PC-9 (cell line): ENCODE measurements at regions not wholly inside any gene's neighbourhood (a gene's known extent, or its start where the extent isn't known, plus 50 kb on each side); places are given as distances from the start of the nearest gene placed in this dataset.

Experiments used
- BruUV-seq: library from RNA; stranded (reverse); fragments of 400-500 nt; replicated peaks from 2 replicates; lab custom pipeline; 2021; lab: Mats Ljungman, UMichigan
- CTCF ChIA-PET: fragments of 300-600 bp; sonication (Branson Sonifier 250); formaldehyde crosslinking; loops from one replicate; lab custom pipeline; 2022; ENCODE audit warnings: antibody characterized with exemption; lab: Charles Lee
- POLR2A ChIA-PET: fragments of 300-600 bp; sonication (Branson Sonifier 250); formaldehyde crosslinking; loops from one replicate; lab custom pipeline; 2022; ENCODE audit warnings: antibody characterized with exemption; ENCODE audit not compliant: unreplicated experiment; lab: Charles Lee
- DNase-seq, 2 experiments: peaks; one replicate each; pipeline versions ENCODE4 v3.0.0 to v3.0.0-alpha.2; 2015 to 2022; ENCODE audit warnings: mixed read lengths in 1 of 2
- H2AFZ ChIP-seq: fragments of 200-600 bp; sonication (generic); 2 replicates; pipeline ENCODE4 v1.8.1; 2017; ENCODE audit warnings: antibody characterized with exemption
- H3F3A ChIP-seq: fragments of 200-600 bp; sonication (generic); 2 replicates; pipeline ENCODE4 v1.8.1; 2017; ENCODE audit warnings: antibody characterized with exemption, mild to moderate bottlenecking, low read depth; ENCODE audit not compliant: insufficient read depth
- H3K27ac ChIP-seq: fragments of 200-600 bp; sonication (generic); 2 replicates; pipeline ENCODE4 v1.6.1; 2016; ENCODE audit warnings: mixed run types
- H3K27me3 ChIP-seq: fragments of 200-600 bp; sonication (generic); 2 replicates; pipeline ENCODE4 v1.6.1; 2016; ENCODE audit warnings: low read depth, mixed run types; ENCODE audit not compliant: insufficient read depth
- H3K36me3 ChIP-seq: fragments of 200-600 bp; sonication (generic); 2 replicates; pipeline ENCODE4 v1.6.1; 2016; ENCODE audit warnings: low read depth, mixed run types
- H3K4me1 ChIP-seq: fragments of 200-600 bp; sonication (generic); replicated peaks from 2 replicates; pipeline ENCODE4 v1.6.1; 2016; ENCODE audit warnings: mixed run types; ENCODE audit not compliant: insufficient read depth
- H3K4me2 ChIP-seq: fragments of 200-600 bp; sonication (generic); 2 replicates; pipeline ENCODE4 v1.6.1; 2017; ENCODE audit warnings: mixed run types
- H3K4me3 ChIP-seq: fragments of 200-600 bp; sonication (generic); 2 replicates; pipeline ENCODE4 v1.6.1; 2016; ENCODE audit warnings: mixed run types
- H3K79me2 ChIP-seq: fragments of 200-600 bp; sonication (generic); 2 replicates; pipeline ENCODE4 v1.6.1; 2017; ENCODE audit warnings: low read depth, mixed run types
- H3K9me2 ChIP-seq: fragments of 200-600 bp; sonication (generic); 2 replicates; pipeline ENCODE4 v1.8.1; 2017; ENCODE audit warnings: mild to moderate bottlenecking; ENCODE audit not compliant: insufficient read depth
- H3K9me3 ChIP-seq: fragments of 200-600 bp; sonication (generic); 2 replicates; pipeline ENCODE4 v1.8.1; 2016; ENCODE audit warnings: low read depth; ENCODE audit not compliant: insufficient read depth
- H4K20me1 ChIP-seq: fragments of 200-600 bp; sonication (generic); 2 replicates; pipeline ENCODE4 v1.8.1; 2017; ENCODE audit not compliant: insufficient read depth
- CTCF ChIP-seq: fragments of 200-600 bp; sonication (generic); conservative IDR thresholded peaks from 2 replicates; pipeline ENCODE4 v1.6.1; 2017; ENCODE audit warnings: mixed run types, antibody characterized with exemption, mild to moderate bottlenecking, moderate library complexity
- EZH2 ChIP-seq: fragments of 200-600 bp; sonication (generic); IDR thresholded peaks from 2 replicates; pipeline ENCODE4 v1.8.0; 2017; ENCODE audit warnings: antibody characterized with exemption, low read depth
- intact Hi-C: fragments of 100-400 bp; cut with micrococcal nuclease; formaldehyde crosslinking; loops from one replicate; pipeline ENCODE4 v1.10.0; 2022; ENCODE audit not compliant: unreplicated experiment

- Histone ChIP-seq H3K9me2 (no peaks in the 10 kb centered on the region), H3K4me3 (no peak overlapping the region), H3K27ac (no peak overlapping the region), H3K27me3 (no peaks in the 10 kb centered on the region), H2AFZ (no peak overlapping the region), H3K36me3 (no peaks in the 10 kb centered on the region), H3K4me2 (no peak overlapping the region), H3F3A (no peaks in the 10 kb centered on the region), H3K4me1 (no peaks in the 10 kb centered on the region), H3K79me2 (no peaks in the 10 kb centered on the region), H3K9me3 (no peaks in the 10 kb centered on the region), H4K20me1 (no peaks in the 10 kb centered on the region)
- POLR2A ChIA-PET, result no interaction called here
- intact Hi-C loops, result no loop called here
- CTCF ChIA-PET, result no interaction called here
- DNase-seq, result no peak
- BruUV-seq, result no TSS peak
- TF ChIP-seq EZH2 (no peak), CTCF (no peak)
Observed at GRCh38 chr2:144128130-144128746, 391.7 kb downstream of the ZEB2 start.

- TF ChIP-seq EZH2, result no peak
- Histone ChIP-seq H3K27me3 (no peaks in the 10 kb centered on the region), H3K9me3 (no peaks in the 10 kb centered on the region), H3K36me3 (no peaks in the 10 kb centered on the region), H4K20me1 (no peaks in the 10 kb centered on the region), H3K27ac (no peak overlapping the region), H3K4me1 (no peaks in the 10 kb centered on the region), H3K4me2 (no peak overlapping the region), H3K9me2 (no peaks in the 10 kb centered on the region), H2AFZ (no peak overlapping the region), H3F3A (no peaks in the 10 kb centered on the region), H3K4me3 (no peak overlapping the region), H3K79me2 (no peaks in the 10 kb centered on the region)
- DNase-seq, result no peak
- CTCF ChIA-PET, result no interaction called here
- POLR2A ChIA-PET, result no interaction called here
- no TSS peak for BruUV-seq
- intact Hi-C loops, result no loop called here
Observed at GRCh38 chr2:144127693-144128092, 392.2 kb downstream of the ZEB2 start.

- no peak overlapping the region for H3K4me2 ChIP-seq
- H3K36me3 ChIP-seq, result no peaks in the 10 kb centered on the region
- ChIA-PET POLR2A (interaction anchor here (0.6 kb wide), 1 partner anchor 42 kb away, joined by 5 read pairs; no protein-coding TSS in a partner anchor), CTCF (no interaction called here)
- H2AFZ ChIP-seq, result no peak overlapping the region
- H3K9me2 ChIP-seq, result no peaks in the 10 kb centered on the region
- DNase-seq, result no peak
- no peaks in the 10 kb centered on the region for H4K20me1 ChIP-seq
- no peak overlapping the region for H3K4me3 ChIP-seq
- no peak overlapping the region for H3K27ac ChIP-seq
- H3K9me3 ChIP-seq, result no peaks in the 10 kb centered on the region
- no TSS peak for BruUV-seq
- no peaks in the 10 kb centered on the region for H3F3A ChIP-seq
- no peaks in the 10 kb centered on the region for H3K79me2 ChIP-seq
- H3K4me1 ChIP-seq, result no peaks in the 10 kb centered on the region
- H3K27me3 ChIP-seq, result no peaks in the 10 kb centered on the region
- intact Hi-C loops, result no loop called here
- TF ChIP-seq CTCF, result no peak
- TF ChIP-seq EZH2, result no peak
Observed at GRCh38 chr2:144126302-144126701, 393.6 kb downstream of the ZEB2 start.
